Lower leg skin (tissue), 3 donors: ENCODE measurements at regions not wholly inside any gene's neighbourhood (a gene's known extent, or its start where the extent isn't known, plus 50 kb on each side); places are given as distances from the start of the nearest gene placed in this dataset.

Experiments
- POLR2A ChIP-seq, 2 donors: fragments of 450-650 bp; IDR thresholded peaks; one replicate each; pipeline ENCODE4 v1.6.1; 2016 to 2017; ENCODE audit warnings: antibody characterized with exemption in 2 of 2, mild to moderate bottlenecking in 1 of 2, moderate library complexity in 1 of 2
- TF ChIP-seq, protein P1 (sequence below), 3 donors: fragments of 450-650 bp; IDR thresholded peaks; one replicate each; pipeline ENCODE4 v1.5.1; 2016; ENCODE audit warnings: antibody characterized with exemption in 3 of 3, mild to moderate bottlenecking in 3 of 3, moderate library complexity in 2 of 3

DNA sequence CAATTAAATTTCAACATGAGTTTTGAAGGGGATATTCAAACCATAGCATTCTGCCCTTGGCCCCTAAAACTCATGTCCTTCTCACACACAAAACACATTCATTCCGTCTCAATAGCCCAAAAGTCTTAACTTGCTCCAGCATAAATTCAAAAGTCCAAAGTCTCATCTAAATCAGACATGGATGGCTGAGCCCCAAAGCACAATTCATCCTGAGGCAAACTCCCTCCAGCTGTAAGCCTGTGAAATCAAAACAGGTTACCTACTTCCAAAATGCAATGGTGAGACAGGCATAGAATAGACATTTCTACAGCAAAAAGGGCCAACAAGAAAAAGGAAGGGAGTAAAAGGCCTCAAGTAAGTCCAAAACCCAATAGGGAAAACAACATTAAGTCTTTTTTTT, 245.8 kb downstream of the TTC32 start:
- TF ChIP-seq, protein P1, sequence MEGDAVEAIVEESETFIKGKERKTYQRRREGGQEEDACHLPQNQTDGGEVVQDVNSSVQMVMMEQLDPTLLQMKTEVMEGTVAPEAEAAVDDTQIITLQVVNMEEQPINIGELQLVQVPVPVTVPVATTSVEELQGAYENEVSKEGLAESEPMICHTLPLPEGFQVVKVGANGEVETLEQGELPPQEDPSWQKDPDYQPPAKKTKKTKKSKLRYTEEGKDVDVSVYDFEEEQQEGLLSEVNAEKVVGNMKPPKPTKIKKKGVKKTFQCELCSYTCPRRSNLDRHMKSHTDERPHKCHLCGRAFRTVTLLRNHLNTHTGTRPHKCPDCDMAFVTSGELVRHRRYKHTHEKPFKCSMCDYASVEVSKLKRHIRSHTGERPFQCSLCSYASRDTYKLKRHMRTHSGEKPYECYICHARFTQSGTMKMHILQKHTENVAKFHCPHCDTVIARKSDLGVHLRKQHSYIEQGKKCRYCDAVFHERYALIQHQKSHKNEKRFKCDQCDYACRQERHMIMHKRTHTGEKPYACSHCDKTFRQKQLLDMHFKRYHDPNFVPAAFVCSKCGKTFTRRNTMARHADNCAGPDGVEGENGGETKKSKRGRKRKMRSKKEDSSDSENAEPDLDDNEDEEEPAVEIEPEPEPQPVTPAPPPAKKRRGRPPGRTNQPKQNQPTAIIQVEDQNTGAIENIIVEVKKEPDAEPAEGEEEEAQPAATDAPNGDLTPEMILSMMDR (IDR thresholded peaks at IDR 0.05) = no peak
- no peak for TF ChIP-seq POLR2A (IDR thresholded peaks at IDR 0.05)
